GM18520 (cell line): ENCODE measurements at regions not wholly inside any gene's neighbourhood (a gene's known extent, or its start where the extent isn't known, plus 50 kb on each side); places are given as distances from the start of the nearest gene placed in this dataset.
"Not testable (repeated sequence)": the region's sequence is repeated elsewhere in the genome, so short reads cannot be mapped to it uniquely, and the experiment has no call there.

Experiments used
- ATAC-seq: cut with Tn5 transposase; IDR thresholded peaks from one replicate; pipeline ENCODE4 v1.9.1; 2021; ENCODE audit not compliant: unreplicated experiment

GRCh38 chr13:59076386-59076785 lies 1087.3 kb downstream of the DIAPH3 start:
- ATAC-seq = not testable (repeated sequence)

GRCh38 chr13:59086147-59086546 lies 1077.6 kb downstream of the DIAPH3 start:
- ATAC-seq = no peak

GRCh38 chr13:59088716-59089115 lies 1075.0 kb downstream of the DIAPH3 start:
- ATAC-seq = no peak

- ATAC-seq = no peak
These were observed 1069.5 kb downstream of the DIAPH3 start for GRCh38 chr13:59094181-59094580.

- no peak for ATAC-seq
These were observed 1064.3 kb downstream of the DIAPH3 start for GRCh38 chr13:59099182-59099974.

- ATAC-seq = no peak
These were observed 1060.5 kb downstream of the DIAPH3 start for GRCh38 chr13:59103004-59103768.

GRCh38 chr13:59111751-59112171 lies 1052.0 kb downstream of the DIAPH3 start:
- ATAC-seq = no peak

GRCh38 chr13:59112221-59112718 lies 1051.5 kb downstream of the DIAPH3 start:
- no peak for ATAC-seq

- no peak for ATAC-seq
These were observed 1044.3 kb downstream of the DIAPH3 start for GRCh38 chr13:59119475-59119874.

GRCh38 chr13:59120297-59120843 lies 1043.4 kb downstream of the DIAPH3 start:
- no peak for ATAC-seq

- ATAC-seq = no peak
These were observed 1042.2 kb downstream of the DIAPH3 start for GRCh38 chr13:59121507-59121906.

- ATAC-seq = no peak
These were observed 1037.3 kb downstream of the DIAPH3 start for GRCh38 chr13:59126474-59126873.

GRCh38 chr13:59133903-59134302 lies 1029.8 kb downstream of the DIAPH3 start:
- ATAC-seq = no peak

GRCh38 chr13:59144700-59145099 lies 1019.0 kb downstream of the DIAPH3 start:
- no peak for ATAC-seq

- ATAC-seq = no peak
These were observed 1018.3 kb downstream of the DIAPH3 start for GRCh38 chr13:59145381-59145780.

GRCh38 chr13:59157181-59157580 lies 1006.5 kb downstream of the DIAPH3 start:
- no peak for ATAC-seq

- ATAC-seq = no peak
These were observed 997.6 kb downstream of the DIAPH3 start for GRCh38 chr13:59166174-59166573.

- no peak for ATAC-seq
These were observed 991.7 kb downstream of the DIAPH3 start for GRCh38 chr13:59172076-59172475.

- no peak for ATAC-seq
These were observed 987.0 kb downstream of the DIAPH3 start for GRCh38 chr13:59176775-59177174.

- no peak for ATAC-seq
These were observed 985.4 kb downstream of the DIAPH3 start for GRCh38 chr13:59178344-59178743.

GRCh38 chr13:59182241-59182640 lies 981.5 kb downstream of the DIAPH3 start:
- ATAC-seq = no peak

- no peak for ATAC-seq
These were observed 966.3 kb downstream of the DIAPH3 start for GRCh38 chr13:59197397-59197796.
